ENCODE measurements at regions not wholly inside any gene's neighbourhood (a gene's known extent, or its start where the extent isn't known, plus 50 kb on each side); places are given as distances from the start of the nearest gene placed in this dataset.

DNA sequence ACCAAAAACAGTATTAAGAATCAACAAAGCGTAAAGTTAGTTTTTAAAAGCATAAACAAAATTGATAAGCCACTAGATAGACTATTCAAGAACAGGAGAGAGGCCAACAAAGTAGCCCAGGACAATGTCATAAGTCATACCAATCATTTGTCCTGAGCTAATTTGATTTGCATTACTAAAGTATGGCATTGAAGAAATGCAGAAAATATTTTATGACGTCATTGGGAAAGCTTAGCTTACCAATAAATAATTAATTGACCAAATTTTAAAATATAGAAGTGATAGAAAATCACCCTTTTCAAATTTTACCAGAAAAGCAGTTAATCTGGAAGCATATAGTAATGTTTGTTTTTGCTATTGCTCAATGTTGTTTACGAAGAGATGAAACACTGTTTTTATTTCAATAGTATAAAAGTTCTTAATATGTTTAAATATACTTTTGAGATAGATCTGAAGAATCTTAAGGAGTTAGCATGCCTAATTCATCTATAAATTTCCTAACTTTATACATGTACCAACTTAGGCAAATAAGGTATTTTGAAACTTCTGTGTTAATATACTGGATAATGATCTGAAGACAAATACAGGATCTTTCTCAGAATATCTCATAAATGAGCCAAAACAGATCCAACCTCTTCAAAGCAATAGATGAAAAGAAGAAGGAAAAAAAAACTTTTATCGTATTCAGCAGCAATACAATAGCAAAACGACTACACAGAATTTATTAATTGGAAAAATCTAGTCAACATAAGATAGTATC, 1118.5 kb downstream of the SLC16A7 start:
- TF ChIP-seq, protein P1, sequence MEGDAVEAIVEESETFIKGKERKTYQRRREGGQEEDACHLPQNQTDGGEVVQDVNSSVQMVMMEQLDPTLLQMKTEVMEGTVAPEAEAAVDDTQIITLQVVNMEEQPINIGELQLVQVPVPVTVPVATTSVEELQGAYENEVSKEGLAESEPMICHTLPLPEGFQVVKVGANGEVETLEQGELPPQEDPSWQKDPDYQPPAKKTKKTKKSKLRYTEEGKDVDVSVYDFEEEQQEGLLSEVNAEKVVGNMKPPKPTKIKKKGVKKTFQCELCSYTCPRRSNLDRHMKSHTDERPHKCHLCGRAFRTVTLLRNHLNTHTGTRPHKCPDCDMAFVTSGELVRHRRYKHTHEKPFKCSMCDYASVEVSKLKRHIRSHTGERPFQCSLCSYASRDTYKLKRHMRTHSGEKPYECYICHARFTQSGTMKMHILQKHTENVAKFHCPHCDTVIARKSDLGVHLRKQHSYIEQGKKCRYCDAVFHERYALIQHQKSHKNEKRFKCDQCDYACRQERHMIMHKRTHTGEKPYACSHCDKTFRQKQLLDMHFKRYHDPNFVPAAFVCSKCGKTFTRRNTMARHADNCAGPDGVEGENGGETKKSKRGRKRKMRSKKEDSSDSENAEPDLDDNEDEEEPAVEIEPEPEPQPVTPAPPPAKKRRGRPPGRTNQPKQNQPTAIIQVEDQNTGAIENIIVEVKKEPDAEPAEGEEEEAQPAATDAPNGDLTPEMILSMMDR (IDR thresholded peaks at IDR 0.05; ENCODE audit: insufficient read depth, low read depth, low read length), result no peak
- H3K36me3 ChIP-seq (ENCODE audit: control insufficient read depth, insufficient read depth, low read length), result no peaks in the 10 kb centered on the region
- ChIA-PET POLR2A (no interaction called here), CTCF (no interaction called here)
- no peak for DNase-seq (ENCODE audit: low read depth)
- no peak overlapping the region for H3K4me3 ChIP-seq (ENCODE audit: low read depth, low read length)
- no peaks in the 10 kb centered on the region for H3K27me3 ChIP-seq (ENCODE audit: control insufficient read depth, insufficient read depth, low read length)

DNA sequence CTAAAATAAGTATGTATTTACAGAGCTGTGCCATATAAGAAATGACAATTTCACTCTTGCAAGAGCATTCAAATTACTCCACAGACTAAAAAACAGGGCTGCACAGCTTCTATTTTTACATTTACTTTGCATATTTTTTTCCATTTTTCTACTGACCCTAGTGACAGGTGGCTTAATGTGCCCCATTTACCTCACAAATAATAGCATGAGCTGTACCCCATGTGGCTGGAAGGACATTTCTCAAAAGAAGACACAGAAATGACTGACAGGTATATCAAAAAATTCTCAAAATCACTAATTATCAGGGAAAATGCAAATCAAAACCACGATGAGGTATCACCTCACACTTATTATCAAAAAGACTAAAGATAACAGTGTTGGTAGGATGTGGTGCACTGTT, 1128.6 kb downstream of the SLC16A7 start:
- Histone ChIP-seq H3K36me3 (ENCODE audit: control insufficient read depth, insufficient read depth, low read length) (no peaks in the 10 kb centered on the region), H3K27me3 (ENCODE audit: control insufficient read depth, insufficient read depth, low read length) (no peaks in the 10 kb centered on the region), H3K4me3 (ENCODE audit: low read depth, low read length) (no peak overlapping the region)
- no peak for DNase-seq (ENCODE audit: low read depth)
- TF ChIP-seq, protein P1 (IDR thresholded peaks at IDR 0.05; ENCODE audit: insufficient read depth, low read depth, low read length), result no peak
- ChIA-PET POLR2A (no interaction called here), CTCF (no interaction called here)

DNA sequence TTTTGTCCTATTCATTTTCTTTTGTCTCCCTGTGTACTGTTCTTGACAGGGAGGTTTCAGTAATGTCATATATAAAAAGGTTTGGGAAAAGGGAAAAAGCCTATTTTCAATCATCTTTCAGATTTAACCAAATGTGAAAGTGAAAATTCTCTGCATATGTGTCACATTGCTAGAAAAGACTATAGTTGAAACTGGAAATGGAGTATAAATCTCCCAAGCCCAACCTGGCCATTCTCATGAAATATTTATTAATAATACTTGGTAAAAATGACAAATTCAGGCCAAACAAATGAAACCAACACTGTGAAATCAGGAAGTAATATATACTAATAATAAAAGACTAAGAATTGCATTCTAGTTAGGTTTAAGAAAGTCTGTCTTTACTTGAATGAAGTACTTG, 1129.2 kb downstream of the SLC16A7 start:
- CTCF ChIA-PET, result no interaction called here
- TF ChIP-seq, protein P1 (IDR thresholded peaks at IDR 0.05; ENCODE audit: insufficient read depth, low read depth, low read length), result no peak

DNA sequence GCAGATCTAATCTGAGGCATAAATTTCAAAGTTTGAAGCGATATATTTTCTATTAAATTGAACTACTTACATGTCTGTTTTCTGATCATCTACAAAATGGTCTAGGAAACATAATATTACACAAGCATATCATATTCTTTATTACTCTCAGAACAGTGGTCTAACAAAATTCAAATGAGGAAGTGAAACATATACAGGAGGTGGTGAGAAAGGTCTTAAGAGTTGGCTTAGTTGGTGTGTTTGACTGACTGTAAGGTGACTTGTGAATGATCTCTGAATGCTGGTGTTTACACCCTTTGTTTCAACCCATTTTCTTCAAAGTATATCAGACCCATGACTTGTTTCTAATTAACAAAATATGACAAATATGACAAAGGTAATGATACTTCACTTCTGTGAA, 1156.8 kb downstream of the SLC16A7 start:
- TF ChIP-seq, protein P1 (IDR thresholded peaks at IDR 0.05; ENCODE audit: insufficient read depth, low read depth, low read length), result no peak
- Histone ChIP-seq H3K27me3 (ENCODE audit: control insufficient read depth, insufficient read depth, low read length) (no peaks in the 10 kb centered on the region), H3K4me3 (ENCODE audit: low read depth, low read length) (no peak overlapping the region), H3K36me3 (ENCODE audit: control insufficient read depth, insufficient read depth, low read length) (no peaks in the 10 kb centered on the region)
- no peak for DNase-seq (ENCODE audit: low read depth)
- POLR2A ChIA-PET, result no interaction called here
- CTCF ChIA-PET, result no interaction called here

More for the DNA sequence above, 1129.2 kb downstream of the SLC16A7 start:
- no peak for DNase-seq (ENCODE audit: low read depth)
- Histone ChIP-seq H3K36me3 (ENCODE audit: control insufficient read depth, insufficient read depth, low read length) (no peaks in the 10 kb centered on the region), H3K27me3 (ENCODE audit: control insufficient read depth, insufficient read depth, low read length) (no peaks in the 10 kb centered on the region), H3K4me3 (ENCODE audit: low read depth, low read length) (no peak overlapping the region)
- POLR2A ChIA-PET, result no interaction called here

DNA sequence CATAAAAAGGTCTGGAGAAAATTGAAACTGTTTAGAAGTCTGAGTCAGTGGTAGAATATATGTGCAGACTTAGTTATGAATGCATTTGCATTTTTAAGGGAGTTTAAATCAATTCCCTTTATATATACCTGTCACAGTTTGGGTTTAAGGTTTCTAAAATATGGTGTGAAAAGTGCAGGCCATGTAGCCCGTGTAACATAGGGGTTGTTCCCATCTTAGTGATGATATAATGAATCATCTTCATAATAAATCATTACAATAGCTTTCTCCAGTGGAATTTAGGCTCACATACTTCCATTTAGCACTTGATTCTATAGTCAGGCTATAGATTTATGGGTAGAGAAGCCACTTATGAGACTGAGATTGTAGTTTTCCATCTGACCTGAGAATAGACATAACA, 1162.4 kb downstream of the SLC16A7 start:
- TF ChIP-seq, protein P1 (IDR thresholded peaks at IDR 0.05; ENCODE audit: insufficient read depth, low read depth, low read length), result no peak
- DNase-seq (ENCODE audit: low read depth), result no peak

More for the DNA sequence above, 1162.4 kb downstream of the SLC16A7 start:
- POLR2A ChIA-PET, result no interaction called here
- Histone ChIP-seq H3K27me3 (ENCODE audit: control insufficient read depth, insufficient read depth, low read length) (no peaks in the 10 kb centered on the region), H3K4me3 (ENCODE audit: low read depth, low read length) (no peak overlapping the region), H3K36me3 (ENCODE audit: control insufficient read depth, insufficient read depth, low read length) (no peaks in the 10 kb centered on the region)
- CTCF ChIA-PET, result no interaction called here

All from BJ (cell line).